ENCODE measurements at regions not wholly inside any gene's neighbourhood (a gene's known extent, or its start where the extent isn't known, plus 50 kb on each side); places are given as distances from the start of the nearest gene placed in this dataset.

DNA sequence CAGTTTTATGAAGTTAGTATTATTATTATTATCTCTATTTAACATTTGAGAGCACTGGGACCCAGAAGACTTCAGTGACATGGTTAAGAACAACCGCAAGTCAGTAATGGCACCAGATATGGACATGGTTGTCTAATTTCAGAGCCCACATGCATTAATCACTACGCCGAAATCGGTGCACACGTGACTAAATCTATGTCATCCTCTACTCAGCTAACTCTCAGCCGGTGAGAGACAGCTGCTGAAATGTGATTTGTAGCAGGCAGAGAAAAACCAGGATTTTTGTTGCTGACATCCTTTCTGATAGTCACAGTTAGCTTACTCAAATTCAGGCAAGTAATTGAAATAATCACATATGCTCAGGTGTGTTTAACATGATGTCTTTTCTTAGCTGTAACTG lies 127.7 kb downstream of the SPAG6 start:
- TF ChIP-seq, protein P1, sequence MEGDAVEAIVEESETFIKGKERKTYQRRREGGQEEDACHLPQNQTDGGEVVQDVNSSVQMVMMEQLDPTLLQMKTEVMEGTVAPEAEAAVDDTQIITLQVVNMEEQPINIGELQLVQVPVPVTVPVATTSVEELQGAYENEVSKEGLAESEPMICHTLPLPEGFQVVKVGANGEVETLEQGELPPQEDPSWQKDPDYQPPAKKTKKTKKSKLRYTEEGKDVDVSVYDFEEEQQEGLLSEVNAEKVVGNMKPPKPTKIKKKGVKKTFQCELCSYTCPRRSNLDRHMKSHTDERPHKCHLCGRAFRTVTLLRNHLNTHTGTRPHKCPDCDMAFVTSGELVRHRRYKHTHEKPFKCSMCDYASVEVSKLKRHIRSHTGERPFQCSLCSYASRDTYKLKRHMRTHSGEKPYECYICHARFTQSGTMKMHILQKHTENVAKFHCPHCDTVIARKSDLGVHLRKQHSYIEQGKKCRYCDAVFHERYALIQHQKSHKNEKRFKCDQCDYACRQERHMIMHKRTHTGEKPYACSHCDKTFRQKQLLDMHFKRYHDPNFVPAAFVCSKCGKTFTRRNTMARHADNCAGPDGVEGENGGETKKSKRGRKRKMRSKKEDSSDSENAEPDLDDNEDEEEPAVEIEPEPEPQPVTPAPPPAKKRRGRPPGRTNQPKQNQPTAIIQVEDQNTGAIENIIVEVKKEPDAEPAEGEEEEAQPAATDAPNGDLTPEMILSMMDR (IDR thresholded peaks at IDR 0.05 in 8 of 11, conservative IDR thresholded peaks at IDR 0.05 in 3 of 11), result no peak
- TF ChIP-seq POLR2AphosphoS5 (IDR thresholded peaks at IDR 0.05) (no peak), POLR2A (IDR thresholded peaks at IDR 0.05) (no peak)

All from spleen (tissue), 7 donors.